GM12878 (cell line): ENCODE measurements at regions not wholly inside any gene's neighbourhood (a gene's known extent, or its start where the extent isn't known, plus 50 kb on each side); places are given as distances from the start of the nearest gene placed in this dataset.

Experiments
- ATAC-seq: fragments of 200-7000 bp; cut with Tn5 transposase; 3 replicates; pipeline ENCODE4 v1.9.1; 2020; ENCODE audit warnings: mild to moderate bottlenecking, moderate library complexity
- BruUV-seq: library from RNA; stranded (reverse); fragments of 400-500 nt; replicated peaks from 2 replicates; lab custom pipeline; 2021; lab: Mats Ljungman, UMichigan
- CTCF ChIA-PET: fragments of 300-600 bp; sonication (Branson Sonifier 250); formaldehyde crosslinking; extraction: SDS; loops from one replicate; lab custom pipeline; 2021; ENCODE audit warnings: inconsistent platforms; lab: Yijun Ruan, JAX
- POLR2A ChIA-PET: fragments of 350-600 bp; formaldehyde crosslinking; extraction: SDS; loops from one replicate; lab custom pipeline; 2021; ENCODE audit warnings: inconsistent platforms; lab: Charles Lee
- RAD21 ChIA-PET: fragments of 300-600 bp; sonication (Branson Sonifier 250); formaldehyde crosslinking; loops from one replicate; lab custom pipeline; 2023; ENCODE audit warnings: antibody characterized with exemption; ENCODE audit not compliant: unreplicated experiment; lab: Charles Lee
- SMC1A ChIA-PET: fragments of 300-600 bp; sonication (Branson Sonifier 250); formaldehyde crosslinking; loops from one replicate; lab custom pipeline; 2023; ENCODE audit not compliant: unreplicated experiment, uncharacterized antibody; lab: Charles Lee
- DNase-seq: peaks from one replicate; pipeline ENCODE4 v3.0.0-alpha.2; 2011; ENCODE audit warnings: low read depth, low spot score
- FAIRE-seq: peaks from 3 replicates; lab custom pipeline; 2011; peaks lifted over from hg19 to GRCh38; lab: Jason Lieb, UNC
- H2AFZ ChIP-seq: 2 replicates; pipeline ENCODE4 v1.6.0; 2011; ENCODE audit warnings: low read depth, low read length, control low read depth; ENCODE audit not compliant: control insufficient read depth
- H3K27ac ChIP-seq: 2 replicates; pipeline ENCODE4 v1.5.1; 2011; ENCODE audit warnings: control low read depth; ENCODE audit not compliant: control insufficient read depth, insufficient read depth
- H3K27me3 ChIP-seq, 2 experiments: replicated peaks in 1 of 2; 2 replicates each; pipeline versions ENCODE4 v1.6.0 to v1.6.1; 2011; ENCODE audit warnings: low read length in 1 of 2; ENCODE audit not compliant: control insufficient read depth in 2 of 2, insufficient read depth in 2 of 2
- H3K36me3 ChIP-seq, 2 experiments: 2 replicates each; pipeline ENCODE4 v1.5.1; 2011; ENCODE audit warnings: low read length in 1 of 2; ENCODE audit not compliant: control insufficient read depth in 2 of 2, insufficient read depth in 2 of 2
- H3K4me1 ChIP-seq: 2 replicates; pipeline ENCODE4 v1.6.1; 2011; ENCODE audit warnings: mild to moderate bottlenecking, low read length, moderate library complexity, mixed read lengths; ENCODE audit not compliant: control insufficient read depth, insufficient read depth
- H3K4me2 ChIP-seq: 2 replicates; pipeline ENCODE4 v1.6.0; 2011; ENCODE audit warnings: control low read depth; ENCODE audit not compliant: control insufficient read depth, insufficient read depth
- H3K4me3 ChIP-seq: fragments of 200-600 bp; sonication (generic); 2 replicates; pipeline ENCODE4 v1.5.1; 2016
- H3K79me2 ChIP-seq: 2 replicates; pipeline ENCODE4 v1.6.0; 2011; ENCODE audit warnings: low read length; ENCODE audit not compliant: control insufficient read depth, insufficient read depth
- H3K9ac ChIP-seq: 2 replicates; pipeline ENCODE4 v1.8.0; 2011; ENCODE audit warnings: low read length, control low read depth, mixed read lengths; ENCODE audit not compliant: control insufficient read depth, insufficient read depth
- H3K9me3 ChIP-seq: replicated peaks from 3 replicates; pipeline ENCODE4 v1.5.1; 2011; ENCODE audit warnings: mild to moderate bottlenecking, low read length; ENCODE audit not compliant: control insufficient read depth, insufficient read depth
- H4K20me1 ChIP-seq: 2 replicates; pipeline ENCODE4 v1.6.0; 2011; ENCODE audit not compliant: control insufficient read depth, insufficient read depth
- E2F4 ChIP-seq: IDR thresholded peaks from 2 replicates; pipeline ENCODE4 v1.6.1; 2012; ENCODE audit warnings: low read depth, low read length, improper control_type of control experiment
- ESRRA ChIP-seq: IDR thresholded peaks from 2 replicates; pipeline ENCODE4 v1.6.1; 2012; ENCODE audit warnings: mild to moderate bottlenecking, low read length, improper control_type of control experiment
- ETV6 ChIP-seq, 2 experiments: fragments of 450-650 bp in 1 of 2; IDR thresholded peaks in 1 of 2; conservative IDR thresholded peaks in 1 of 2; 2 replicates each; pipeline ENCODE4 v1.6.1; 2014; ENCODE audit warnings: antibody characterized with exemption in 1 of 2, borderline replicate concordance in 1 of 2, low read depth in 1 of 2, mild to moderate bottlenecking in 1 of 2, moderate library complexity in 1 of 2
- NFXL1 ChIP-seq: fragments of 450-650 bp; IDR thresholded peaks from 2 replicates; pipeline ENCODE4 v1.6.1; 2017; ENCODE audit warnings: antibody characterized with exemption, mild to moderate bottlenecking, borderline replicate concordance
- PAX5 ChIP-seq: IDR thresholded peaks from 2 replicates; pipeline ENCODE4 v1.6.1; 2011; ENCODE audit warnings: low read depth, low read length, borderline replicate concordance
- RAD51 ChIP-seq: fragments of 450-650 bp; IDR thresholded peaks from 2 replicates; pipeline ENCODE4 v1.6.1; 2016; ENCODE audit warnings: moderate library complexity, mild to moderate bottlenecking, inconsistent platforms
- SIN3A ChIP-seq: IDR thresholded peaks from 2 replicates; pipeline ENCODE4 v1.6.1; 2012; ENCODE audit warnings: low read depth, low read length, improper control_type of control experiment
- SMAD1 ChIP-seq: fragments of 450-650 bp; IDR thresholded peaks from 2 replicates; pipeline ENCODE4 v1.6.1; 2018; ENCODE audit warnings: mild to moderate bottlenecking, low read depth; ENCODE audit not compliant: partially characterized antibody
- TAF1 ChIP-seq: IDR thresholded peaks from 2 replicates; pipeline ENCODE4 v1.6.1; 2011; ENCODE audit warnings: mild to moderate bottlenecking, low read depth, low read length, borderline replicate concordance
- WGBS: methylation state at CpG from one replicate; pipeline ENCODE4 v1.1.6; 2016; ENCODE audit warnings: low lambda C conversion rate; ENCODE audit not compliant: insufficient replicate concordance, insufficient coverage; ENCODE audit errors: missing lambda C conversion rate; 5-methylcytosine and 5-hydroxymethylcytosine counted together
- in situ Hi-C: fragments of 300-500 bp; cut with MboI; formaldehyde crosslinking; loops from 9 replicates; pipeline ENCODE4 v1.14.3; 2018; ENCODE audit warnings: mixed read lengths
- intact Hi-C: fragments of 100-400 bp; cut with micrococcal nuclease; formaldehyde crosslinking; loops from one replicate; pipeline ENCODE4 v1.14.2; 2022; ENCODE audit not compliant: unreplicated experiment
- TF ChIP-seq, protein P1 (sequence below): fragments of 450-650 bp; IDR thresholded peaks from 2 replicates; pipeline ENCODE4 v1.6.1; 2017; ENCODE audit warnings: mild to moderate bottlenecking, low read depth, inconsistent platforms; ENCODE audit not compliant: poor library complexity, severe bottlenecking

GRCh38 chr20:53778736-53779135 is 185.1 kb upstream of the ZNF217 start:
- H3K79me2 ChIP-seq = no peaks in the 10 kb centered on the region
- 84% methylated on average over 7 of the region's 7 CpGs for WGBS
- H3K9me3 ChIP-seq = no peaks in the 10 kb centered on the region
- intact Hi-C loops (no loop called here), in situ Hi-C loops (loop anchor here (10.0 kb wide), 1 partner anchor 364 kb away; no protein-coding TSS in a partner anchor)
- BruUV-seq = no TSS peak
- H4K20me1 ChIP-seq = no peaks in the 10 kb centered on the region
- no peak overlapping the region for H3K9ac ChIP-seq
- ChIA-PET RAD21 (interaction anchor here (1.5 kb wide), 1 partner anchor 138 kb away, joined by 4 read pairs; no protein-coding TSS in a partner anchor), POLR2A (interaction anchor here (1.4 kb wide), 1 partner anchor 9 kb away, joined by 3 read pairs; no protein-coding TSS in a partner anchor), SMC1A (interaction anchor here (0.6 to 2.0 kb wide), 6 partner anchors 8 to 137 kb away, joined by 3 to 8 read pairs (median 4); no protein-coding TSS in a partner anchor)
- DNase-seq (no peak), ATAC-seq (no peak), FAIRE-seq (no peak)
- H3K4me3 ChIP-seq = no peak overlapping the region
- H3K27ac ChIP-seq = no peak overlapping the region
- no peaks in the 10 kb centered on the region for H3K4me1 ChIP-seq
- H3K27me3 ChIP-seq = no peaks in the 10 kb centered on the region
- no peak overlapping the region for H3K4me2 ChIP-seq
- H3K36me3 ChIP-seq = no peaks in the 10 kb centered on the region
- H2AFZ ChIP-seq = no peak overlapping the region
- TF ChIP-seq RAD51 = no peak
- peak; percentile 85 for TF ChIP-seq NFXL1
- TF ChIP-seq ETV6 (conservative IDR thresholded peaks at IDR 0.05 in 1 of 2, IDR thresholded peaks at IDR 0.05 in 1 of 2; ENCODE audit: borderline replicate concordance in 1 of 2, low read depth in 1 of 2) = peak in 1 of 2 experiments; percentile 94; a peak in 2 of 4 replicates
- TF ChIP-seq, all 136 proteins: peak for 2
- CTCF ChIA-PET = no interaction called here

- DNase-seq (no peak), FAIRE-seq (no peak), ATAC-seq (no peak)
- in situ Hi-C loops (loop anchor here (10.0 kb wide), 1 partner anchor 363 kb away; no protein-coding TSS in a partner anchor), intact Hi-C loops (no loop called here)
- TF ChIP-seq SMAD1 = no peak
- peak; percentile 89; the same call in 1 of the 2 replicates for TF ChIP-seq NFXL1
- TF ChIP-seq PAX5 = no peak
- TF ChIP-seq SIN3A = no peak
- TF ChIP-seq E2F4 = no peak
- no peak for TF ChIP-seq ESRRA
- TF ChIP-seq ETV6 (conservative IDR thresholded peaks at IDR 0.05 in 1 of 2, IDR thresholded peaks at IDR 0.05 in 1 of 2; ENCODE audit: borderline replicate concordance in 1 of 2, low read depth in 1 of 2) = peak in 1 of 2 experiments; percentile 36; a peak in 1 of 4 replicates
- no peak for TF ChIP-seq TAF1
- TF ChIP-seq, protein P1, sequence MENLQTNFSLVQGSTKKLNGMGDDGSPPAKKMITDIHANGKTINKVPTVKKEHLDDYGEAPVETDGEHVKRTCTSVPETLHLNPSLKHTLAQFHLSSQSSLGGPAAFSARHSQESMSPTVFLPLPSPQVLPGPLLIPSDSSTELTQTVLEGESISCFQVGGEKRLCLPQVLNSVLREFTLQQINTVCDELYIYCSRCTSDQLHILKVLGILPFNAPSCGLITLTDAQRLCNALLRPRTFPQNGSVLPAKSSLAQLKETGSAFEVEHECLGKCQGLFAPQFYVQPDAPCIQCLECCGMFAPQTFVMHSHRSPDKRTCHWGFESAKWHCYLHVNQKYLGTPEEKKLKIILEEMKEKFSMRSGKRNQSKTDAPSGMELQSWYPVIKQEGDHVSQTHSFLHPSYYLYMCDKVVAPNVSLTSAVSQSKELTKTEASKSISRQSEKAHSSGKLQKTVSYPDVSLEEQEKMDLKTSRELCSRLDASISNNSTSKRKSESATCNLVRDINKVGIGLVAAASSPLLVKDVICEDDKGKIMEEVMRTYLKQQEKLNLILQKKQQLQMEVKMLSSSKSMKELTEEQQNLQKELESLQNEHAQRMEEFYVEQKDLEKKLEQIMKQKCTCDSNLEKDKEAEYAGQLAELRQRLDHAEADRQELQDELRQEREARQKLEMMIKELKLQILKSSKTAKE = no peak
- no peaks in the 10 kb centered on the region for H3K36me3 ChIP-seq
- H2AFZ ChIP-seq = no peak overlapping the region
- no peak overlapping the region for H3K4me2 ChIP-seq
- no peak overlapping the region for H3K4me3 ChIP-seq
- no peaks in the 10 kb centered on the region for H3K27me3 ChIP-seq
- ChIA-PET CTCF (interaction anchor here (0.6 to 1.0 kb wide), 2 partner anchors 9 to 176 kb away, joined by 3 read pairs; no protein-coding TSS in a partner anchor), RAD21 (no interaction called here), POLR2A (interaction anchor here (0.7 to 1.4 kb wide), 2 partner anchors 10 to 746 kb away, joined by 3 read pairs; no protein-coding TSS in a partner anchor), SMC1A (interaction anchor here (0.7 to 2.0 kb wide), 6 partner anchors 9 to 85 kb away, joined by 3 to 8 read pairs (median 4); no protein-coding TSS in a partner anchor)
- H3K9me3 ChIP-seq = no peaks in the 10 kb centered on the region
- no TSS peak for BruUV-seq
- no peak overlapping the region for H3K27ac ChIP-seq
- no peaks in the 10 kb centered on the region for H4K20me1 ChIP-seq
- WGBS = 80% methylated on average over 9 of the region's 9 CpGs
- no peaks in the 10 kb centered on the region for H3K4me1 ChIP-seq
- H3K9ac ChIP-seq = no peak overlapping the region
- H3K79me2 ChIP-seq = no peaks in the 10 kb centered on the region
Measured at GRCh38 chr20:53778041-53778516, 184.4 kb upstream of the ZNF217 start.
